HEK293 (cell line): ENCODE measurements at regions not wholly inside any gene's neighbourhood (a gene's known extent, or its start where the extent isn't known, plus 50 kb on each side); places are given as distances from the start of the nearest gene placed in this dataset.

ENCODE experiments used
- CTCF ChIP-seq: fragments of 450-650 bp; formaldehyde crosslinking; IDR thresholded peaks from 2 replicates; pipeline ENCODE4 v1.5.1; 2016; ENCODE audit warnings: missing biosample characterization, missing genetic modification characterization
- INSM2 ChIP-seq: fragments of 450-650 bp; formaldehyde crosslinking; IDR thresholded peaks from 2 replicates; pipeline ENCODE4 v1.5.1; 2016; ENCODE audit warnings: missing biosample characterization, missing genetic modification characterization
- KLF1 ChIP-seq: fragments of 450-650 bp; formaldehyde crosslinking; IDR thresholded peaks from 2 replicates; pipeline ENCODE4 v1.5.1; 2016; ENCODE audit warnings: missing biosample characterization, missing genetic modification characterization
- KLF10 ChIP-seq: fragments of 450-650 bp; IDR thresholded peaks from 2 replicates; pipeline ENCODE4 v1.5.1; 2018; ENCODE audit warnings: missing biosample characterization, mild to moderate bottlenecking, missing genetic modification characterization
- REST ChIP-seq: fragments of 450-650 bp; formaldehyde crosslinking; IDR thresholded peaks from 2 replicates; pipeline ENCODE4 v1.5.1; 2016; ENCODE audit warnings: missing biosample characterization, missing genetic modification characterization
- SCRT1 ChIP-seq: fragments of 450-650 bp; formaldehyde crosslinking; IDR thresholded peaks from 2 replicates; pipeline ENCODE4 v1.5.1; 2016; ENCODE audit warnings: missing biosample characterization, missing genetic modification characterization, borderline replicate concordance
- TCF7L2 ChIP-seq: IDR thresholded peaks from 2 replicates; pipeline ENCODE4 v1.6.1; 2011; ENCODE audit warnings: low read depth, mild to moderate bottlenecking, inconsistent platforms, low read length, moderate library complexity, borderline replicate concordance
- ZNF121 ChIP-seq: fragments of 450-650 bp; formaldehyde crosslinking; IDR thresholded peaks from 2 replicates; pipeline ENCODE4 v1.5.1; 2016; ENCODE audit warnings: missing biosample characterization, missing genetic modification characterization
- ZNF362 ChIP-seq: fragments of 450-650 bp; formaldehyde crosslinking; IDR thresholded peaks from 2 replicates; pipeline ENCODE4 v1.5.1; 2016; ENCODE audit warnings: missing biosample characterization, missing genetic modification characterization
- ZNF426 ChIP-seq: fragments of 450-650 bp; formaldehyde crosslinking; IDR thresholded peaks from 2 replicates; pipeline ENCODE4 v1.5.1; 2017; ENCODE audit warnings: missing biosample characterization, missing genetic modification characterization, mild to moderate bottlenecking, inconsistent platforms, moderate library complexity
- ZNF555 ChIP-seq: fragments of 450-650 bp; formaldehyde crosslinking; conservative IDR thresholded peaks from 2 replicates; pipeline ENCODE4 v1.5.1; 2017; ENCODE audit warnings: missing biosample characterization, mild to moderate bottlenecking, missing genetic modification characterization, inconsistent platforms
- ZNF624 ChIP-seq: fragments of 450-650 bp; formaldehyde crosslinking; IDR thresholded peaks from 2 replicates; pipeline ENCODE4 v1.5.1; 2017; ENCODE audit warnings: missing biosample characterization, missing genetic modification characterization
- ZNF707 ChIP-seq: fragments of 450-650 bp; formaldehyde crosslinking; IDR thresholded peaks from 2 replicates; pipeline ENCODE4 v1.5.1; 2016; ENCODE audit warnings: missing biosample characterization, missing genetic modification characterization
- ZNF768 ChIP-seq: fragments of 450-650 bp; formaldehyde crosslinking; IDR thresholded peaks from 2 replicates; pipeline ENCODE4 v1.5.1; 2018; ENCODE audit warnings: missing biosample characterization, mild to moderate bottlenecking, missing genetic modification characterization

- no peak for TF ChIP-seq CTCF
- TF ChIP-seq KLF1 (tag by site-specific recombination): no peak
- TF ChIP-seq TCF7L2: no peak
- no peak for TF ChIP-seq KLF10 (tag by site-specific recombination)
- TF ChIP-seq REST (tag by site-specific recombination): no peak
- TF ChIP-seq ZNF555: no peak
- no peak for TF ChIP-seq INSM2 (tag by site-specific recombination)
- no peak for TF ChIP-seq ZNF624 (tag by site-specific recombination)
- no peak for TF ChIP-seq SCRT1 (tag by site-specific recombination)
- no peak for TF ChIP-seq ZNF768 (tag by site-specific recombination)
- TF ChIP-seq ZNF362 (tag by site-specific recombination): no peak
- no peak for TF ChIP-seq ZNF121 (tag by site-specific recombination)
- no peak for TF ChIP-seq ZNF426
- no peak for TF ChIP-seq ZNF707 (tag by site-specific recombination)
Observed at GRCh38 chr4:22873899-22874298, 181.2 kb downstream of the GBA3 start.
